CD4-positive, alpha-beta T cell treated with Interleukin-21 for 1 hour (primary cell): ENCODE measurements at regions not wholly inside any gene's neighbourhood (a gene's known extent, or its start where the extent isn't known, plus 50 kb on each side); places are given as distances from the start of the nearest gene placed in this dataset.

Experiments
- DNase-seq: peaks from one replicate; pipeline ENCODE4 v3.0.0-alpha.2; 2020

DNA sequence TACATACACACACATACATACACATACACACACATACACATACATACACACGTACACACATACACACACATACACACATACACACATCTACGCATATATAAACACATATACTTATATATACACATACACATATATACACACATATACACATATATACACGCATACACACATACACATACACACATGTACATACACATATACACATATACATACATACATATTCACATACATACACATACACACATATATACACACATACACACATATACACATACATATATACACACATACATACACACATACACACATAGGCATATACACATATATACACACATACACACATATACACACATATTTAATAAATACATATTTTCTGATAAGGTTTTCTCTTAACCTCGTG is 324.0 kb downstream of the RPS6KC1 start:
- no peak for DNase-seq

DNA sequence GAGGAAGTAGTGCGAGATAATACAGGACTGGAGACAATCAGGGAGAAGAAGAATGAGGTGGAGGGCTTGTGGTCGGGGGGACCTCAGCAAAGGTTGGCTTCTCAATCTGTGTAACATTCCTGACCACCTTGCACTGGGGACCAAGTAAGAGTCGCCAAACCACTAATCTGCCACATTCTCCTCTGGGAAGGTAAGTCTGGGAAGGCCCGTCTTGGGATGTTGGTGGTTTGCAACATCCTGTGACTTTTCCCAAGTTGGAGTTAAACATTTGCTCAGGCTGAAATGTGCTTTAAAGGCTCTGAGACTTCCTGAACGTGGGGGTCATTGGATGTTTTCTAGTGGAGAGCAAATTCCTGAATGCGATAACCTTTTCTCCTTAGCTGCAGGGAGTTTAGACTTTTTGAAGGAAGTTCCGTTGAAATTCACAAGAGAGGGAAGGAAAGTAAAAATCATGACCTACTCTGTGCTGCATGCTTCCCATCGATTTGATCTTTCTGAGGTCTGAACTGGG is 325.9 kb downstream of the RPS6KC1 start:
- no peak for DNase-seq

DNA sequence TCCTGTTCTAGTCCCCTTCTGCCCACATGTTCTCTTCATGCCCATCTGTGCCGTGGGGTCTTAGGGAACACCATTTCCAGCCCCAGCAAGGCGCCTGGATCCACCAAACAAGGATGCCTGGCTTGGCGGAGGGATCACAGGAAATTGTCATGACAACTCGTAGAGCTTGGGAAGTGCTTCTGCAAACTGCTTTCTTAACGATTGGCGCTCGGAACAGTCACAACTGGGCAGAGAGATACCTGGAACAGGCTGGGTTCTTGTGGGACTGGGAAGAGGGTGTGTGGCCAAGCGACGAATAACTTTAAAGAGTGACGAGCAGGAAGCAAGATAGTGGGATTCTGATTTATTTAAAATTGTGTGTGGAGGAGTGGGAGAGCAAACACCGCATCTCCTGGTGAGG is 329.8 kb downstream of the RPS6KC1 start:
- no peak for DNase-seq

DNA sequence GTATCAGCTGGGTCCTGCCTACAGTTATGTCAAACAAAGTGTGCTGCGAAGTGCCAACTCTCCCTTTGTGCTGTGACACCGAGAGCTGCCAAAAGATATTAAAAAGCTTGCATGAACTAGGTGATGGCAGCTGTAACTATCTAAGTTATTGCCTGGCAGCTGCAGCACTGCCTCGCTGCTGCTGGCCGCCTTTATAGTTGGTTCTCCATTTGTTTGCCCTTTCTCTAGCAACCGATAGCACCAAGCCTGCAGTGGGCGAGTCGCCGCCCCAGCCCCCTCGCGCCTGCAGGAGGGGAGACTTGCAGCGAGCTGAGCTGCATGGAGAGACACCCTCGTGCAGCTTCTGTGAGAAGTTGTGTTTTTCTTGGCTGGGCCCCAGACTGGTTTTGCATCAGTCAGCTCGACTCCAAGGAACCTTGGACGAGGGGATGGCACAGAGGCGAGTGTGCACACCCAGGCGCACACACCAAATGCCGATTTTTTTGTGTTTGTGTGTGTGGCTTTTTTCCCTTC is 330.6 kb downstream of the RPS6KC1 start:
- DNase-seq: no peak

DNA sequence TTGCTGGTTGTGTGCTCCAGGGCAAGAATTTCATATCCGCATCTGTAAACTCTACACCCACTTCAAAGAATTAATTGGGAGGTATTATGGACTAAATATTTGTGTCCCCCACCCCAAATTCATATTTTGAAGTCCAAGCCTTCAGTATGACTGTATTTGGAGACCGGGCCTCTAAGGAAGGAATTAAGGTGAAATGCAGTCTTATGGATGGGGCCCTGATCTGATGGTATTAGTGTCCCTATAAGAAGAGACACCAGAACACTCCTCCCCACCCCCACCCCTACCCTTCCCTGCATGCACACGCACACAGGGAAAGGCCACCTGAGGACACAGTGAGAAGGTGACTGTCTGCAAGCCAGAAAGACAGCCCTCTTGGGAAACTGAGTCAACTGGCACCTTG is 332.4 kb downstream of the RPS6KC1 start:
- DNase-seq: no peak

DNA sequence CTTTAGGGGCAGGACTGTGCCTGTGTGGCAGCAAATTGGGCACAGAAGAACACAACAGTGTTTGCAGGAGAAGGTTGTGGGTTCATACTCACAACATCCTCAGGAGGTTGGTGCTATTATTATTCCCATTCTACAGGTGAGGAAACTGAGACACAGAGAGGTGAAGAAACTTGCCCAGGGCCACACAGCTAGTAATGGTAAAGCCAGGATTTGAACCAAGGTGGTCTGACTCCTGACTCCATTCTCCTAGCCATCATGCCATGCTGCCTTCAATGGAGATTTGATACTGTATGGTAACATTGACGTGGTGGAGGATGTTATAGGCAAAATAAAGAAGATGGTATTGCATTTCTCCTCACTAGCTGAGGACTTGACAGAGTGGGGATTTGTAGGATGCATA is 334.2 kb downstream of the RPS6KC1 start:
- no peak for DNase-seq

DNA sequence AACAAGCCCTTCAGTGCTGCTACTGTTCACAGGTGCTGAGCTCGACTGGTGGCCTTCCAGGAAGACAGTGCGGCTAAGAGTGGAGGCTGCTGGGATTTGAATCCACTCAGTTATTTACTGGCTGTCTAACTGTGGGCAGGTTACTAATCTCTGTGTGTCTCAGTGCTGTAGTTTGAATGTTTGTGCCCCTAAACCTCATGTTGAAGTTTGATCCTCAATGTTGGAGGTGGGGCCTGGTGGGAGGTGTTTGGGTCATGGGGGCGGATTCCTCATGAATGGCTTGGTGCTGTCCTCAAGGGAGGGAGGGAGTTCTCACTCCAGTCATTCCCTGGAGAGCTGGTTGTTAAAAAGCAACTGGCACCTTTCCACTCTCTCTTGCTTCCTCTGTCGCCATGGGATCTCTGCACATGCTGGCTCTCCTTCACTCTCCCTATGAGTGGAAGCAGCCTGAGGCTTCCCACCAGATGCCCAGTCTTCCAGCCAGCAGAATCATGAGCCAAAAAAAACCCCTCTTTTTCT is 334.8 kb downstream of the RPS6KC1 start:
- no peak for DNase-seq

DNA sequence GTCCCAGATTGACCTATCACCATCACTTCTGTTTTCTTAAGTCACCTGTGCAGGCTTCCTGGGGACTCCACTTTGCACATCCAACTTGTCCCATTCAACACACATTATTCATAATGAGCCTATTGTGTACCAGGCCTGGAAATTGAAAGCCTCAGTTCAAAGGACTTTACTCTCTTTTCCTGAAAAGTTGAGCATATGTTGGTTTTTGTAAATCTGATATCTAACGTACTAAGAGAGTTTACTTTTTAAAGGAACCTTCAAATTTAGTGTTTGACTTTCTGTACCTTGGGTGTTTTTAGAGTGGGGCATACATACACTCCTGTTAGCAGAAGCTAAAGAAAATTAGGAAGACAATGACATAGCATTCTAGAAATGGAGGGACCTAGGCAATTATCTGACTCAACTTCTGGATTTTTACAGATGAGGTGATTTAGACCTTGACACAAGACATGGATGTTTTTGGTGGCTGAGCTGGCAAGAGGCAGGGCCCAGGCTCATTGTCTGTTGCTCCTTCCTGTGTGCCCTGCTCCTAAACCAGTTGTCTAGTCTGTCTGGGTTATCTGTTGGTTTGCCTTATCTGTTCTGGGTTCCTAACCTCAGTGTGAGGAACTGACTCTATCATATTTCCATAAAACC is 336.5 kb downstream of the RPS6KC1 start:
- no peak for DNase-seq

DNA sequence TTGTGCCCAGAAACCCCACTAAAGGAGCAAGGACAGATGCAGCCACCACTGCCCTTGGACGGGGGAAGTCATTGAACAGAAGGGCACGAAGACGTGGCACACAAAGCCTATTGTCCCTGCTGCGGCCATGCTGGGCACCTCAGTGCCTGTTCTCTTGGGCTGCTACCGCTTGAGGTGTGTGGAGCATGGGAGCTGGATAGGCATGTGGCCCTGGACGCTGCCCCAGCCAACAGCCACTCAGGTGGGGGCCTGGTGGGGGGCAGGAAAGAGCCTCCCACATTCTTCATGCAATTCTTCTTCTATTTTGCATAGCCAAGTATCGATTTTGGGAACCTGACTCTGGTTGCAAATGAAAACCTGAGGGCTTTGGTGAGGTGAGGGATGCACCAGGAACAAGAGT is 337.2 kb downstream of the RPS6KC1 start:
- no peak for DNase-seq

DNA sequence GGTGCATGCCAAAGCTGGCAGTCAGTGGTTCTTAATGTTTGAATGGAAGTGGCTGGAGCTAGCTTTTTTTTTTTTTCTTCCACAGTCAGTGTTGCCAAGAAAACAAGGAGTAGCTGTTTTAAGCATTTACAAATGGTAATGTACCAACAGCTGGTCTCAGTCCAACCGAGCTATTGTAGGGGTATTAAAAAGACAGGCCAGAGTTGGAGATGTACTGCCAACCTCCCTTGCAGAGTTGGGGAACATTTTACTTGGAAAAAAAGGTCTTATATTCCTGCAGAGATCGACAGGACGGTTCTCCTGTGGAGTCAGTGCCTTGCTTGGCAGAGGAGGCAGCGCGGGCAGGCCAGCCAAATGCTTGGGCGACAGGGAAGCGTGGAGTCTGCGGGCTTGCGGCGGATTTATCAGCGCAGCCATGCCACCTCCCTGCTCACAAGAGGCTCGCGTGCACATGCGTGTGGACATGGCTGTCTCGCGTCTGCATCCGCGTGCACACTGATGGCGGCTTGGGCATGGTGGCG is 338.1 kb downstream of the RPS6KC1 start:
- no peak for DNase-seq

DNA sequence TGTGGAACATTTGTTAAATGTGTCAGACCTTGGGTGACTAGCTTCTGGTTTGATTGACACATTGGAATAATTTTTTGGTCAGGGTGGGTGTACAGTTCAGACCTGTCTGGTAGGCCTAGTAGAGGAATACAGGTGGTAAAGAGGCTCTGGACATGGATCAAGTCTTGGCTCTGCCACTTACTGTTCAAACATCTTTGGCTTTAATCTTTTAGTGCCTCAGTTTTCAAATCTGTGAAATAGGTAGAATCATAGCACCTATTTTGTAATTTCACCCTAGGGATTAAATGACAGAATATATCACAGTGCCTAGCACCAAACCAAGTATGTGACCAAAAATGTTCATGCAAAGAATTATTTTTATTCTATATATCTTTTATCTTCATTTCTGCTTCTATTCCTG is 340.4 kb downstream of the RPS6KC1 start:
- DNase-seq: no peak

DNA sequence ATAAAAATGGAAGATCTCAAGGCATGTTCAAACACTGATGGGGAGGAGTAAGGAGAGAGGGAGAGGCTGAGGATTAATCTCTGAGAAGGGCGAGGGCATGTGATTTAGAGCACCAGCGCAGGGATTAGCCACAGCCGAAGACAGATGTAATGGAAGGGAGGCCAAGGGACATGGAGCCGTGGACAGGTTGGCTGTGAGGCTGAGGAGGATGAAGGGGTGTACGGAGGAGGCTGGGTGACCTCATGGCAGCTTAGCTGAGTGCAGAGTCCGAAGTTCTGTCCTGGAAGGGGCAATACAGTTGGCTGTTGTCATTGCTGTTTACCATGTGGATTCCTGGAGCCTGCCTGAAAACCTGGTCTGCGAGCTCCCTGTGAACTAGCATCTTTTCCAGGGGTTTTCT is 342.8 kb downstream of the RPS6KC1 start:
- DNase-seq: no peak

DNA sequence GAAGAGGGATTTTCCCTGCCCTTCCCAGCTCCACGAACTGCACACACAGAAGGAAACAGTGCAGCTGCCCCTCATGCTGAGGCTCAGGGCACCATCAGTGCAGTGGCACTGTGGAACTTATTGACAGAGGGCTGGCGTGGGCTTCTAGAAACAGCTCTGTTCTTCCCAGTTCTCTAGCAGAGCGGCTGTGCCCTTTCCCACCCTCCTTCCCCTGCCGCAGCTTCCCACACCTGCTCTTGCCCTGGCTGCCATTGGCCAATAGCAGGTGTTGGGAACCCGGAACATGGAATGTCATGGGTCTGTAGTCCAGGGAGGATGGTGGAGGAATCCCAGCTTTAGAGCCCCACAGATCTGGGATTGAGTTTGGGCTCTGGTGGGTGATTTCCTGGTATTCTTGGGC is 343.8 kb downstream of the RPS6KC1 start:
- DNase-seq: no peak

DNA sequence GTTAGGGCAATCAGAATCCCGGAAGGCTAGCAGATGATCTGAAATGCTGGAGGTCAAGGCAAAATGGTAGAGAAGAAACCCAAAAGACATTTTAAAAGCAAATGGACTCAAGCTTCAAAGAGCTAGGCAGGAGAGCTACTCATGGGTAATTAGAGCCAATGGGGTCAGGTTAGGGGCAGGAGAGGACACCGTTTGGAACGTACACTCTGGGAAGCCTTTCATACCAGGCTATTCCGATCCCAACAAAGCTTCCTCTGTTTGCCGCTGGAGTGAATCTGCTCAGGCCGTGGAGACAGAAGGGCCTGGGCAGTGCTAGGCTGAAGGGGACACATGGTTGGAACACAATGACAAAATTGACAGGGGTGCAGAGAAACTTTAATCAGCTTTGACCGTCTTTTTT is 346.6 kb downstream of the RPS6KC1 start:
- no peak for DNase-seq

DNA sequence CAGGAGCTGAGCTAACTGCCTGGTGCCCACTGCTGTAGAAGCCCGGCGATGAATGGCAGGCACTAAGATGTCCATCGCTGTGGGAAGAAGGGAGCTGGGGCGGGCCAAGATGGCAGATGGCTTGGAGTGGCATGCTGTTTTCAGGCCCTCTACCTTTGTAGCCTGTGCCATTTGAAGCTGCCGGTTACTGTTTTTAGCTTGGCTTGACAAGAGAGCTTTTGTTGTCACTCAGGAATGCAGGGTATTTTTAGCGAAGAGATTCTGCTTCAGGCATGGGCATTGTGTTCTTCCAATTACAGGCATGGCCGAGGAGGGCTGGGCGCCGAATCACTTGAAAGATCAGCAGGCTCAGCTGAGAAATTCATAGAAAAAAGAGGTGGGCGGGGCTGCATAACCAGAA is 348.7 kb downstream of the RPS6KC1 start:
- DNase-seq: no peak

DNA sequence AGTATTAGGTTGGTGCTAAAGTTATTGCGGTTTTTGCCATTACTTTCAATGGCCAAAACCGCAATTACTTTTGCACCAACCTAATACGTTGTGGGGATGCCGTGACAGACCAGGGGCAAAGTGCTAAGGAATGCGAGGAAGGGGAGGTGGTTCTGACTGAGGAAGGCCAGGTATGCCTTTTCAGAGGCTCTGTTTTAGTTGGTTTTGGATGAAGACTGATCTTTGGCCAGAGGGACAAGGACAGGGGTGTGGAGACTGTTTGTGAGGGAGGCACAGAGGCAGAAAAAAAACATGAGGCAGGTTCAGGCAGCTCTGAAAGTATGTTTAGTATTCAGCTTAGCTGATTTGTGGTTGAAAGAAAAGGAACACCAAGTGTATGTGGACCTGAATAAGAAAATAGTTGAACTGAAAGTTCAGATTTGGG is 358.2 kb downstream of the RPS6KC1 start:
- DNase-seq: no peak

DNA sequence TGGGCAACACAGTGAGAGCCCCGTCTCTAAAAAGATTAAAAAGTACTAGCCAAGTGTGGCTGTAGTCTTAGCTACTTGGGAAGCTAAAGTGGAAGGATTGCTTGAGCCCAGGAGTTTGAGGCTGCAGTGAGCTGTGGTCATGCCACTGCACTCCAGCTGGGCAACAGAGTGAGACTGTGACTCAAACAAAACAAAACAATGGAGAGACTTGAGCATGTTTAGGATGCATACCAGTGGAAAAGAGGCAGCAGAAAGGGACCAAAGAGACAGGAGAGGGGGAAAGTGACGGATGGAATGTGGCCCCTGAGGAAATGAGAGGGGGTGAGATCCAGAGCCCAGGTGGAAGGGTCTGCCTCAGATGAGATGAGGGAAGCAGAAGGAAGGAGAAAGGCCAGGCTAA is 358.9 kb downstream of the RPS6KC1 start:
- no peak for DNase-seq

DNA sequence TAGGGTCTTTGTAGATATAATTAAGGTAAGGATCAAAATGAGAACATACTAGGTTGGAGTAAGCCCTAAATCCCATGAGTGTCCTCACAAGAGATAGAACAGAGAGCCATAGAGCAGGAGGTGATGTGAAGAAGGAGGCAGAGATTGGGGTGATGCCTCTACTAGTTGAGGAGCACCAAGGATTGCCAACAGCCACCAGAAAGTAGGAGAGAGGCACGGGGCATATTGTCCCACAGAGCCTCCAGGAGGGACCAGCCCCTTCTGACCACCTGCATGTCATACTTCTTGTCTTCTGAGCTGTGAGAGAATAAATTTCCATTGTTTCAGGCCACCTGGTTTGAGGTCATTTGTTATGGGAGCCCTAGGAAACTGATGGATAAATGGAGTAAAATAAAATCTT is 363.3 kb downstream of the RPS6KC1 start:
- DNase-seq: no peak

DNA sequence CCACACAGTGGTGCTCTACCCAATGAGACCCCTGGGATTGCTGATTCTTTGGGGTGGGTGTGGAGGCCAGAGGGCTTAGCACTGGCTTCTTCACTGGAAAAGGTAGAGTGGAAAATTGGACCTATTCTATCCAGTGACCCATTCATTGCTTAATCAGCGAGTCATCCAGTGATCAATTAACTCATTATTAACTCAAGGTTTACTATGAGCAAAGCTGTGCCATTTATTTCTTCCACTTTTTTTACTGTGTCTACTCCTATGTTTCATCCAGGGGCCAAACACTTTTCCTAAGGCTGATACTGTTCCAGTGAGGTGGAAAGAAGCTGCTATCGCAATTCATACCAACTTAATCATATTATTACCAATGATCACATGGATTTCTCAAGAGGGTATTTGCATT is 363.9 kb downstream of the RPS6KC1 start:
- no peak for DNase-seq

DNA sequence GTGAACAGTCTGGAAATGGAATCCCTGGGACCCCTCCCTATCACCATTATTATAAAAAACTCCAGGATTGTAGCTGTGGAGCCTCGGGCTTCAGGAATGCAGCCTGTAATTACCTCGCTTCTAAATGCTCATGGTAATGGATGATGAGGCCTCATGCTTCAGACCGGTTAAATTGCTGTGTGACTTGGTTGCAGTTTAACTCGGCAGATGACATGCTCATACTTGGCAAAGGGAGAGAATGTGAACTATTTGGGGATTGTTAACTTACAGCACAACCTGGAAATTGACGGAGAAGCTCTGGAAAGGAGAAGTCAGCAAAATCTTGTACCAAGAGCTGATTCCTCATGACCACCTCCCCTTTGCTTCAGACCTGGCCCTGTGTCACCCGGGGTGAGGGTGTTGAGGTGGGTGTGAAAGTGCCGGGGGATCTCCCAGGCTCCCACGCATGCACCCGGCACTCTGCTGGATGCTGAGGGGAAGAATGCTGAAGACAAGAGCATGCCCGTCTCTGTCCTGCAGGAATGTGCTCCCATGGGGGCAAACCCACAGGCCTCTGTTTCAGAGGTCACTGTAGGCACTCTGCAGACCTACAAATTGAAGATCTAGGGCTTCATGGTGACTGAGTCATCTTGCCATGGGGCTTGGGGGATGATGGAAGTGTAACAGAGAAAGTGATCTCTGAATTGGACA is 364.8 kb downstream of the RPS6KC1 start:
- no peak for DNase-seq

DNA sequence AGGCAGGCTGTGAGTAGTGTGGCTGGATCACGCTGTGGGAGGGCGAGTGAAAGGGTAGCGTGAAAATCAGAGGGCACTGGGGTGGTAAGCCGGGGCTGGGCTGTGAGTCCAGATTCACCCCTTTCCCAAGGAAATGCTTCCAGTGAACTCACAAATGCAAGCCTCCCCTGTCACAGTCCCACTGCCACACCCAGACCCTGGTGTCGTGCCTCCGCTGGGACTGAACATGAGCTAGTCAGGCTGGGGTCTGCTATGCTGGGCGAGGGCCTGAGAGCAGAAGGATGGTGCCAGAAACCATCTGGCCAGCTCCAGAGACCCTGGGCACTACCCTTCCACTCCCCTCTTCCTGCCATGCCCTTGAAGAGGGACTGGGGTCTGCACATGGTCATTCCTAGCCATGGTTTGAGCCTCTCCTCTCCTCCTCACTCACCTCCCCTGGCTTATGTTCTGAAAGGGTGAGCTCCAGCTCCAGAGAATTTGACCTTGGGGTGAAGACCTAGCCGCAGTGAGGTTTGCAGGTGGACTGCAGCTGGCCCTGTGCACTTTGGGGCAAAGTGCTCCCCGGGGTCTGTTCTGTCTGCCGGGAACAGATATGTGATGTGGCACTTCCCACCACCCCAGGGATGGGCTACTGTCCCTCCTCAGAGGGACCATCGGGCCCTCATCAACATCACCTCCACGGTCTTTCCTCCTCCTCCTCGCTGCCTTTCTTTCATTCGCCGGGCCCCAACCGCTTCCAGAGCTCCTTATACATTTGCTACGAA is 365.6 kb downstream of the RPS6KC1 start:
- no peak for DNase-seq

DNA sequence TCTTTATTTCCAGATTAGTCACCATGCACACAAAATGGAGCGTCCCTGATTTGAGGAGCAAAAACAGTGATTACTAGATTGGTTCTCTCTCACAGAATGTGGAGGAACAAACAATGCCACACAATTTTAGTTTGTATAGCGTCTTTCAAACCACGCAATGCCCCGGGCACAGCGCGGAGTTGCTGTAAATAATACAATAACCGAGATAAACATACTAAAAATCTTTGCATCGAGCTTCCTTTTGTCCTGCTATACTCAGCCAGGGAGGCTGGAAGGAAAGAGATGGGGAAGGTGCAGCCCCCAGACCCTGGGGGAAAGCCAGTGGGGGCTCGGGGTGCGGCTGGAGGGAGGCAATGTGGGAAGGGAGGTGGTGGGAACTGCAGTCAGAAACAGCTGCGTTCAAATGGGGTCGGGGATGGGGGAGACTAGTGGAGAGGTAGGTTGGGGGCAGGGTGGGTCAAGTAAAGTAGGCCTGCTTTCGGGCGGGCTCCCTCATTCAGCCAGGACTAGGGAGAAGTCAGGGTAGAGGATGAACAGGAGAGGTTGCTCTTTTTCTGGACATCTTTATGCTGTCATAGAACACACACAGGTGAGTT is 366.3 kb downstream of the RPS6KC1 start:
- DNase-seq: no peak

DNA sequence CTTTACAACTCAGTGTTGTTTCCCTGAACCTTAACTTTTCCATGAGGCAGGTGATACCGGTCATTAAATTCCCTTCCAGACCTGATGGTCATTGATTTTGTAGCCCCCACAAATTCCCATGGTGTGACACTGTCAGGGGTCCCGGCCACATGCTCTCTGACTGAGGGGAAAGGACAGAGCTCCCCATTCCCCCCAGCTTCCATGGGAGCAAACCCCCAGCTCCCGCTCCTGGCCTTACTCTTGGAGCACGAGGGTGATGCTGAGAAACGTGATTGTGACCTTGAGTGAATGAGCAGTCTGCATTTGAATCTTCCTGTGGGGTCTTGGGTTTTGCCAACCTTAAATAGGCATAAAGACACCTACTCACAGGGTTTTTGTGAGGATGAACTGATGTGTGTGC is 366.8 kb downstream of the RPS6KC1 start:
- no peak for DNase-seq
